IPS-18a (cell line): ENCODE measurements at regions not wholly inside any gene's neighbourhood (a gene's known extent, or its start where the extent isn't known, plus 50 kb on each side); places are given as distances from the start of the nearest gene placed in this dataset.

Experiments
- H3K27ac ChIP-seq: one replicate; pipeline ENCODE4 v1.5.1; 2013; ENCODE audit warnings: low read length
- H3K27me3 ChIP-seq: one replicate; pipeline ENCODE4 v1.6.1; 2013; ENCODE audit warnings: mild to moderate bottlenecking, low read length; ENCODE audit not compliant: control insufficient read depth, insufficient read depth
- H3K36me3 ChIP-seq: one replicate; pipeline ENCODE4 v1.6.1; 2013; ENCODE audit warnings: low read depth, low read length; ENCODE audit not compliant: control insufficient read depth
- H3K4me1 ChIP-seq: one replicate; pipeline ENCODE4 v1.6.1; 2013; ENCODE audit warnings: low read depth, low read length; ENCODE audit not compliant: control insufficient read depth
- H3K4me3 ChIP-seq: one replicate; pipeline ENCODE4 v1.5.1; 2013; ENCODE audit warnings: low read length
- H3K9ac ChIP-seq: one replicate; pipeline ENCODE4 v1.6.1; 2013; ENCODE audit warnings: mild to moderate bottlenecking, low read length, moderate library complexity
- H3K9me3 ChIP-seq: one replicate; pipeline ENCODE4 v1.6.1; 2013; ENCODE audit warnings: low read depth, low read length; ENCODE audit not compliant: control insufficient read depth

- Histone ChIP-seq H3K36me3 (no peaks in the 10 kb centered on the region), H3K9ac (no peak overlapping the region), H3K27ac (no peak overlapping the region)
Measured at GRCh38 chr5:120779674-120780073, 315.6 kb downstream of the PRR16 start.

GRCh38 chr5:120788481-120788880 is 324.4 kb downstream of the PRR16 start:
- H3K9me3 ChIP-seq, result no peaks in the 10 kb centered on the region
- H3K27me3 ChIP-seq, result no peaks in the 10 kb centered on the region
- no peak overlapping the region for H3K9ac ChIP-seq
- H3K27ac ChIP-seq, result no peak overlapping the region
- H3K36me3 ChIP-seq, result no peaks in the 10 kb centered on the region
- H3K4me3 ChIP-seq, result no peak overlapping the region
- no peaks in the 10 kb centered on the region for H3K4me1 ChIP-seq

More at GRCh38 chr5:120779674-120780073, 315.6 kb downstream of the PRR16 start:
- Histone ChIP-seq H3K27me3 (no peaks in the 10 kb centered on the region), H3K4me1 (no peaks in the 10 kb centered on the region), H3K9me3 (no peaks in the 10 kb centered on the region), H3K4me3 (no peak overlapping the region)

- Histone ChIP-seq H3K9me3 (no peaks in the 10 kb centered on the region), H3K27ac (no peak overlapping the region), H3K9ac (no peak overlapping the region), H3K27me3 (no peaks in the 10 kb centered on the region), H3K4me3 (no peak overlapping the region), H3K4me1 (no peaks in the 10 kb centered on the region), H3K36me3 (no peaks in the 10 kb centered on the region)
Measured at GRCh38 chr5:120789918-120790317, 325.8 kb downstream of the PRR16 start.

- no peak overlapping the region for H3K4me3 ChIP-seq
- H3K9ac ChIP-seq, result no peak overlapping the region
- no peaks in the 10 kb centered on the region for H3K36me3 ChIP-seq
- no peak overlapping the region for H3K27ac ChIP-seq
- no peaks in the 10 kb centered on the region for H3K4me1 ChIP-seq
- no peaks in the 10 kb centered on the region for H3K9me3 ChIP-seq
- no peaks in the 10 kb centered on the region for H3K27me3 ChIP-seq
Measured at GRCh38 chr5:120790339-120790738, 326.2 kb downstream of the PRR16 start.

GRCh38 chr5:120792477-120792876 is 328.4 kb downstream of the PRR16 start:
- Histone ChIP-seq H3K9ac (no peak overlapping the region), H3K27ac (no peak overlapping the region), H3K4me3 (no peak overlapping the region), H3K4me1 (no peaks in the 10 kb centered on the region), H3K9me3 (no peaks in the 10 kb centered on the region), H3K27me3 (no peaks in the 10 kb centered on the region), H3K36me3 (no peaks in the 10 kb centered on the region)

GRCh38 chr5:120794121-120794520 is 330.0 kb downstream of the PRR16 start:
- no peaks in the 10 kb centered on the region for H3K9me3 ChIP-seq
- H3K27ac ChIP-seq, result no peak overlapping the region
- H3K9ac ChIP-seq, result no peak overlapping the region
- H3K4me3 ChIP-seq, result no peak overlapping the region
- no peaks in the 10 kb centered on the region for H3K4me1 ChIP-seq
- H3K36me3 ChIP-seq, result no peaks in the 10 kb centered on the region
- no peaks in the 10 kb centered on the region for H3K27me3 ChIP-seq

GRCh38 chr5:120803282-120803681 is 339.2 kb downstream of the PRR16 start:
- Histone ChIP-seq H3K27me3 (no peaks in the 10 kb centered on the region), H3K36me3 (no peaks in the 10 kb centered on the region), H3K27ac (no peak overlapping the region), H3K9ac (no peak overlapping the region), H3K4me3 (no peak overlapping the region), H3K4me1 (peaks cover 3% of the 10 kb centered on the region), H3K9me3 (no peaks in the 10 kb centered on the region)

- Histone ChIP-seq H3K9ac (no peak overlapping the region), H3K4me1 (peaks cover 3% of the 10 kb centered on the region), H3K36me3 (no peaks in the 10 kb centered on the region), H3K27ac (no peak overlapping the region), H3K27me3 (no peaks in the 10 kb centered on the region), H3K9me3 (no peaks in the 10 kb centered on the region), H3K4me3 (no peak overlapping the region)
Measured at GRCh38 chr5:120805131-120805530, 341.0 kb downstream of the PRR16 start.

- Histone ChIP-seq H3K27ac (no peak overlapping the region), H3K27me3 (no peaks in the 10 kb centered on the region), H3K4me1 (peaks cover 3% of the 10 kb centered on the region), H3K9me3 (no peaks in the 10 kb centered on the region), H3K9ac (no peak overlapping the region), H3K4me3 (no peak overlapping the region), H3K36me3 (no peaks in the 10 kb centered on the region)
Measured at GRCh38 chr5:120806202-120806601, 342.1 kb downstream of the PRR16 start.

- Histone ChIP-seq H3K4me3 (no peak overlapping the region), H3K27ac (no peak overlapping the region), H3K36me3 (no peaks in the 10 kb centered on the region), H3K9ac (no peak overlapping the region), H3K27me3 (no peaks in the 10 kb centered on the region), H3K4me1 (peaks cover 3% of the 10 kb centered on the region), H3K9me3 (no peaks in the 10 kb centered on the region)
Measured at GRCh38 chr5:120808135-120808534, 344.0 kb downstream of the PRR16 start.

- Histone ChIP-seq H3K27ac (no peak overlapping the region), H3K27me3 (no peaks in the 10 kb centered on the region), H3K36me3 (no peaks in the 10 kb centered on the region), H3K9ac (no peak overlapping the region), H3K4me1 (peaks cover 3% of the 10 kb centered on the region), H3K4me3 (no peak overlapping the region), H3K9me3 (no peaks in the 10 kb centered on the region)
Measured at GRCh38 chr5:120808606-120809005, 344.5 kb downstream of the PRR16 start.

GRCh38 chr5:120813551-120813950 is 349.5 kb downstream of the PRR16 start:
- H3K27ac ChIP-seq, result no peak overlapping the region
- H3K36me3 ChIP-seq, result no peaks in the 10 kb centered on the region
- no peaks in the 10 kb centered on the region for H3K9me3 ChIP-seq
- no peak overlapping the region for H3K9ac ChIP-seq
- no peaks in the 10 kb centered on the region for H3K4me1 ChIP-seq
- no peak overlapping the region for H3K4me3 ChIP-seq
- H3K27me3 ChIP-seq, result no peaks in the 10 kb centered on the region
